Panc1 (cell line): ENCODE measurements at regions not wholly inside any gene's neighbourhood (a gene's known extent, or its start where the extent isn't known, plus 50 kb on each side); places are given as distances from the start of the nearest gene placed in this dataset.

ENCODE experiments used
- CTCF ChIP-seq: fragments of 450-650 bp; IDR thresholded peaks from 2 replicates; pipeline ENCODE4 v1.5.1; 2017; ENCODE audit warnings: mild to moderate bottlenecking
- POLR2AphosphoS5 ChIP-seq: IDR thresholded peaks from 2 replicates; pipeline ENCODE4 v1.6.1; 2012; ENCODE audit warnings: mild to moderate bottlenecking, low read depth, low read length, moderate library complexity
- SIN3A ChIP-seq: IDR thresholded peaks from 2 replicates; pipeline ENCODE4 v1.6.1; 2012; ENCODE audit warnings: low read depth, mild to moderate bottlenecking, low read length, moderate library complexity, borderline replicate concordance; ENCODE audit not compliant: insufficient read depth
- TCF7L2 ChIP-seq: IDR thresholded peaks from 2 replicates; pipeline ENCODE4 v1.6.1; 2011; ENCODE audit warnings: mild to moderate bottlenecking, low read depth, low read length, inconsistent platforms
- TF ChIP-seq, protein P1 (sequence below), 2 experiments: IDR thresholded peaks; 2 replicates each; pipeline ENCODE4 v1.6.1; 2011 to 2012; ENCODE audit warnings: low read depth in 2 of 2, control low read depth in 1 of 2, low read length in 1 of 2, mild to moderate bottlenecking in 1 of 2, moderate library complexity in 1 of 2; ENCODE audit not compliant: insufficient read depth in 1 of 2

DNA sequence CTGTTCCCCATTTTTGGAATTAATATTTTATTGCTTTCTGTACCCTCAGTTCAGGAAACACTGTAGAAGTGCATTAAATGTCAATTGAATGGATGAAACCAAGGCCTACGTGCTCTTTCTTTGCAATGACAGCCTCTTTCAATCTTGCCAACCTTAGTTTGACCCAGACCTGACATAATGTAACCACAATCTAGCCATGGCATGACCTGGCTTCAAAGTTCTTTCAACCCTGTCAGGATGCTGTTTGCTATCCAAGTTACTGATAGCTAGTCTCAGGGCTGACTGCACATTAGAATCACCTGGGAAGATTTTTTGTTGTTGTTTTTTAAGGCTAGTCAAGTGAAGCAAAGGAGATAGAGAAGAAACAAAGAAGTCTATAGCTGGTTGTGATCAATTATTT lies 190.9 kb upstream of the PKDCC start:
- TF ChIP-seq POLR2AphosphoS5, result no peak
- no peak for TF ChIP-seq CTCF
- TF ChIP-seq, protein P1, sequence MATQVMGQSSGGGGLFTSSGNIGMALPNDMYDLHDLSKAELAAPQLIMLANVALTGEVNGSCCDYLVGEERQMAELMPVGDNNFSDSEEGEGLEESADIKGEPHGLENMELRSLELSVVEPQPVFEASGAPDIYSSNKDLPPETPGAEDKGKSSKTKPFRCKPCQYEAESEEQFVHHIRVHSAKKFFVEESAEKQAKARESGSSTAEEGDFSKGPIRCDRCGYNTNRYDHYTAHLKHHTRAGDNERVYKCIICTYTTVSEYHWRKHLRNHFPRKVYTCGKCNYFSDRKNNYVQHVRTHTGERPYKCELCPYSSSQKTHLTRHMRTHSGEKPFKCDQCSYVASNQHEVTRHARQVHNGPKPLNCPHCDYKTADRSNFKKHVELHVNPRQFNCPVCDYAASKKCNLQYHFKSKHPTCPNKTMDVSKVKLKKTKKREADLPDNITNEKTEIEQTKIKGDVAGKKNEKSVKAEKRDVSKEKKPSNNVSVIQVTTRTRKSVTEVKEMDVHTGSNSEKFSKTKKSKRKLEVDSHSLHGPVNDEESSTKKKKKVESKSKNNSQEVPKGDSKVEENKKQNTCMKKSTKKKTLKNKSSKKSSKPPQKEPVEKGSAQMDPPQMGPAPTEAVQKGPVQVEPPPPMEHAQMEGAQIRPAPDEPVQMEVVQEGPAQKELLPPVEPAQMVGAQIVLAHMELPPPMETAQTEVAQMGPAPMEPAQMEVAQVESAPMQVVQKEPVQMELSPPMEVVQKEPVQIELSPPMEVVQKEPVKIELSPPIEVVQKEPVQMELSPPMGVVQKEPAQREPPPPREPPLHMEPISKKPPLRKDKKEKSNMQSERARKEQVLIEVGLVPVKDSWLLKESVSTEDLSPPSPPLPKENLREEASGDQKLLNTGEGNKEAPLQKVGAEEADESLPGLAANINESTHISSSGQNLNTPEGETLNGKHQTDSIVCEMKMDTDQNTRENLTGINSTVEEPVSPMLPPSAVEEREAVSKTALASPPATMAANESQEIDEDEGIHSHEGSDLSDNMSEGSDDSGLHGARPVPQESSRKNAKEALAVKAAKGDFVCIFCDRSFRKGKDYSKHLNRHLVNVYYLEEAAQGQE (IDR thresholded peaks at IDR 0.05; ENCODE audit: insufficient read depth in 1 of 2, low read depth in 2 of 2, low read length in 1 of 2), result no peak
- TF ChIP-seq SIN3A, result no peak
- TF ChIP-seq TCF7L2, result no peak
